GM12878 (cell line): ENCODE measurements at regions not wholly inside any gene's neighbourhood (a gene's known extent, or its start where the extent isn't known, plus 50 kb on each side); places are given as distances from the start of the nearest gene placed in this dataset.

Experiments
- BCL11A ChIP-seq: IDR thresholded peaks from 2 replicates; pipeline ENCODE4 v1.6.1; 2011; ENCODE audit warnings: low read depth, low read length
- CHD1 ChIP-seq: IDR thresholded peaks from 2 replicates; pipeline ENCODE4 v1.6.1; 2012; ENCODE audit warnings: low read depth, low read length, improper control_type of control experiment
- CREB1 ChIP-seq: IDR thresholded peaks from 2 replicates; pipeline ENCODE4 v1.6.1; 2012; ENCODE audit warnings: low read depth, mild to moderate bottlenecking, inconsistent platforms
- CTCF ChIP-seq, 3 experiments: IDR thresholded peaks in 2 of 3; conservative IDR thresholded peaks in 1 of 3; 2 replicates each; pipeline ENCODE4 v1.5.1; 2011; ENCODE audit warnings: low read depth in 3 of 3, low read length in 3 of 3, mild to moderate bottlenecking in 3 of 3, control low read depth in 2 of 3, moderate library complexity in 2 of 3, inconsistent platforms in 1 of 3, mixed read lengths in 1 of 3; ENCODE audit not compliant: control insufficient read depth in 2 of 3, insufficient read depth in 1 of 3; ENCODE audit errors: extremely low read depth in 1 of 3
- HCFC1 ChIP-seq: fragments of 150-350 bp; IDR thresholded peaks from 2 replicates; pipeline ENCODE4 v1.6.1; 2014; ENCODE audit warnings: low read length
- IKZF1 ChIP-seq: fragments of 450-650 bp; conservative IDR thresholded peaks from 2 replicates; pipeline ENCODE4 v1.6.1; 2017; ENCODE audit warnings: antibody characterized with exemption, mild to moderate bottlenecking
- IRF5 ChIP-seq: fragments of 450-650 bp; IDR thresholded peaks from 2 replicates; pipeline ENCODE4 v1.6.1; 2017; ENCODE audit warnings: borderline replicate concordance
- MYC ChIP-seq: IDR thresholded peaks from 2 replicates; pipeline ENCODE4 v1.6.1; 2011; ENCODE audit warnings: mild to moderate bottlenecking, low read length, moderate library complexity, inconsistent platforms; ENCODE audit not compliant: insufficient read depth, insufficient replicate concordance, insufficient read length, severe bottlenecking
- PBX3 ChIP-seq: IDR thresholded peaks from 2 replicates; pipeline ENCODE4 v1.6.1; 2011; ENCODE audit warnings: mild to moderate bottlenecking, low read depth, low read length, moderate library complexity; ENCODE audit not compliant: insufficient replicate concordance
- SP1 ChIP-seq: IDR thresholded peaks from one replicate; pipeline ENCODE4 v1.6.1; 2011; ENCODE audit warnings: low read depth, low read length
- SREBF2 ChIP-seq: IDR thresholded peaks from 2 replicates; pipeline ENCODE4 v1.6.1; 2012; ENCODE audit warnings: mild to moderate bottlenecking, low read length
- SRF ChIP-seq, 2 experiments: IDR thresholded peaks; 2 replicates each; pipeline ENCODE4 v1.6.1; 2011; ENCODE audit warnings: low read depth in 2 of 2, low read length in 2 of 2, mild to moderate bottlenecking in 1 of 2, moderate library complexity in 1 of 2
- YY1 ChIP-seq: IDR thresholded peaks from 2 replicates; pipeline ENCODE4 v1.6.1; 2011; ENCODE audit warnings: low read depth, mild to moderate bottlenecking, low read length
- ZBTB33 ChIP-seq: fragments of 450-650 bp; IDR thresholded peaks from 2 replicates; pipeline ENCODE4 v1.6.1; 2017; ENCODE audit warnings: mild to moderate bottlenecking

GRCh38 chr6:144401736-144402733 lies 116.9 kb downstream of the UTRN start:
- TF ChIP-seq ZBTB33 (no peak), SP1 (no peak), BCL11A (no peak), YY1 (no peak), IKZF1 (no peak), SRF (IDR thresholded peaks at IDR 0.05; ENCODE audit: low read depth in 2 of 2, low read length in 2 of 2) (no peak), CHD1 (no peak), IRF5 (no peak), CTCF (IDR thresholded peaks at IDR 0.05 in 2 of 3, conservative IDR thresholded peaks at IDR 0.05 in 1 of 3; ENCODE audit: control insufficient read depth in 2 of 3, extremely low read depth in 1 of 3, insufficient read depth in 1 of 3, low read depth in 3 of 3, low read length in 3 of 3) (no peak), SREBF2 (no peak), HCFC1 (no peak), CREB1 (no peak), MYC (no peak), PBX3 (no peak)
